ENCODE measurements at regions not wholly inside any gene's neighbourhood (a gene's known extent, or its start where the extent isn't known, plus 50 kb on each side); places are given as distances from the start of the nearest gene placed in this dataset.

- TF ChIP-seq SUZ12 (IDR thresholded peaks at IDR 0.05; ENCODE audit: unreplicated experiment) (no peak), EZH2 (IDR thresholded peaks at IDR 0.05; ENCODE audit: borderline replicate concordance, control insufficient read depth, low read depth, low read length) (no peak), CTCF (IDR thresholded peaks at IDR 0.05 in 2 of 3, conservative IDR thresholded peaks at IDR 0.05 in 1 of 3; ENCODE audit: control insufficient read depth in 2 of 3, extremely low read depth in 1 of 3, insufficient read depth in 1 of 3, low read depth in 3 of 3, low read length in 3 of 3) (no peak)
These were observed 58.1 kb upstream of the C12orf71 start for GRCh38 chr12:27140478-27140969.

Data from GM12878 (cell line).